ENCODE measurements at regions not wholly inside any gene's neighbourhood (a gene's known extent, or its start where the extent isn't known, plus 50 kb on each side); places are given as distances from the start of the nearest gene placed in this dataset.

DNA sequence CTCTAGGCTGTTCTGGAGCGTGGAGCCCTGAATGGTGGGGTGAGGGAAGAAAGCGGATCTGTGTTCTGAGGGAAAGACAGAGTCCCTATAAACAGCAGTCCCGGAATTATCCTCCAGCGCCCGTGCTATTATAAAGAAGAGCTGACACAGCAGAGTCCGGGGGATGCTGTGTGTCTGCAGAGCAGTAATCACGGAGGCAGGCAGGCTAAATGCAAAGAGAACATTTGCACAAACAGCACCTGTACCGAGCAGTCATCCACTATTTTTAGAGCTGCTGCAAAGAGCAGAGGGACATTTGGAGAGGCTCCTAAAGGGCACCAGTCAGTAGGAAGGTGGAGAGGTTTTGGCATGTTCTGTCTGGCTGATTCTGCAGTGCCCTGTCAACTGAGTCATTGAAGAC is 293.8 kb upstream of the SLC14A2 start:
- no peak for TF ChIP-seq POLR2AphosphoS5 (IDR thresholded peaks at IDR 0.05)
- no peak for TF ChIP-seq CTCF (IDR thresholded peaks at IDR 0.05)
- no peak for TF ChIP-seq POLR2A (IDR thresholded peaks at IDR 0.05)
- TF ChIP-seq EP300 (IDR thresholded peaks at IDR 0.05): no peak
- H3K36me3 ChIP-seq: no peaks in the 10 kb centered on the region
- 85 to 90% methylated on average over 8 of the region's 8 CpGs for WGBS, 2 donors
- no peak overlapping the region for H3K4me3 ChIP-seq
- H3K9me3 ChIP-seq: no peaks in the 10 kb centered on the region
- intact Hi-C loops (cut with DNase I): no loop called here
- H3K4me1 ChIP-seq: no peaks in the 10 kb centered on the region
- H3K27ac ChIP-seq: no peak overlapping the region
- no peak for DNase-seq
- no peaks in the 10 kb centered on the region for H3K27me3 ChIP-seq

- Histone ChIP-seq H3K4me1 (no peaks in the 10 kb centered on the region), H3K36me3 (no peaks in the 10 kb centered on the region), H3K27ac (no peak overlapping the region), H3K4me3 (no peak overlapping the region), H3K9me3 (no peaks in the 10 kb centered on the region), H3K27me3 (no peaks in the 10 kb centered on the region)
- TF ChIP-seq EP300 (IDR thresholded peaks at IDR 0.05) (no peak), POLR2A (IDR thresholded peaks at IDR 0.05) (no peak), POLR2AphosphoS5 (IDR thresholded peaks at IDR 0.05) (no peak), CTCF (IDR thresholded peaks at IDR 0.05) (no peak)
- no peak for DNase-seq
- WGBS, 2 donors: 90 to 92% methylated on average over 4 of the region's 4 CpGs
- intact Hi-C loops (cut with DNase I): no loop called here
These were observed 292.9 kb upstream of the SLC14A2 start for GRCh38 chr18:45322343-45322742.

DNA sequence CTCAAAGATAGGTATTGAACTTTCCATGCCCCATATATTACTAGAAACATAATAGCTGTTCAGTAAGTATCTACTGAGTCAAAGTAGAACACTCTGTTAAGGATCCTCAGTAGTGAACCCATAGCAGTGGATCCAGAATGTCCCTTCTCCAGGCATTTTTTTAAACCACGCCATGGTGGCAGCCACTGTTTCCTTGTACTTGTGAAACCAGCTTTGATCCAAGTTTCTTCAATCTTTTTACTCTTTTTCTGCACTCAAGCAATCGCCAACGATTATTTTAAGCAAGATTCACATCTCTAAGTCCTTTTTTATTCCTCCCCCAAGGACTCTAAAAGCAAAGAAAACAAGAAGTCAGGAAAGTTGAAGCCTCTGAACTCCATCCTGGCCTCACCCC is 291.2 kb upstream of the SLC14A2 start:
- Histone ChIP-seq H3K4me1 (no peaks in the 10 kb centered on the region), H3K27ac (peak overlapping the region in 1 of 4 donors; percentile 27), H3K27me3 (no peaks in the 10 kb centered on the region), H3K9me3 (no peaks in the 10 kb centered on the region), H3K4me3 (no peak overlapping the region), H3K36me3 (no peaks in the 10 kb centered on the region)
- TF ChIP-seq POLR2A (IDR thresholded peaks at IDR 0.05): no peak
- TF ChIP-seq CTCF (IDR thresholded peaks at IDR 0.05): no peak
- no peak for TF ChIP-seq POLR2AphosphoS5 (IDR thresholded peaks at IDR 0.05)
- TF ChIP-seq EP300 (IDR thresholded peaks at IDR 0.05): no peak
- intact Hi-C loops (cut with DNase I): no loop called here
- no peak for DNase-seq
- 83 to 94% methylated on average over 3 of the region's 3 CpGs for WGBS, 2 donors

DNA sequence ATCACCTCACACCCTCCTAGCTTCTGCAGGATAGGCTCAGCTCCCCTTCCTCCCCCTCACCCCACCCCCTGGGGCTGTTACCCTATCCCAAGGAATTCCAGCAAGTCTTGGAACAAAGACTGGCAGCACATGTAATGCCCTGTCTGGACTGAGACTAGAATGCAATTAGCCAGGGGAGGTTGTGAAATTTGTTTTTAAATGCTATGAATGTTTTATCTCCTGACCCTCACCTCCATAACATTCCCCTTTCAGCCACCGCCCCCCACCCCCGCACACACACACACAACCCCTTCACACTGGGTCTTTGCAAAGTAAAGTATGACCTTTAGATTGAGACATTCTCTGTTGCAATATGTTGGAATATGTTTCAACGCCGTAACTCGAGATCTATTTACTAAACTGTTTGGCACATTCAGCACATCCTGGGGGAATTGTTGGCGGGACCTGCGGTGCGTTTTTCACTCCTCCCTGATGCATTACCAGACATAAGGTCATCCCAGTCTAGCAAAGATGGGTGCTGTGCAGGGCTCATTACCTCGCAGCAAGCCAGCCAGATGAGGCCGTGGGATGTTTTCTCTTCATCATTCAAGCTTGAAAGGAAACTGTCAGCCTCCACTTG is 290.7 kb upstream of the SLC14A2 start:
- peak overlapping the region in 2 of 4 donors; percentile 23 to 27 for H3K27ac ChIP-seq

More for the DNA sequence above, 290.7 kb upstream of the SLC14A2 start:
- intact Hi-C loops (cut with DNase I): no loop called here
- Histone ChIP-seq H3K4me3 (no peak overlapping the region), H3K4me1 (no peaks in the 10 kb centered on the region), H3K9me3 (no peaks in the 10 kb centered on the region), H3K36me3 (no peaks in the 10 kb centered on the region), H3K27me3 (no peaks in the 10 kb centered on the region)
- WGBS, 2 donors: 78 to 82% methylated on average over 10 of the region's 10 CpGs
- DNase-seq: peak; percentile 84
- TF ChIP-seq POLR2A (IDR thresholded peaks at IDR 0.05) (no peak), POLR2AphosphoS5 (IDR thresholded peaks at IDR 0.05) (peak; percentile 16 to 63 (median 46)), EP300 (IDR thresholded peaks at IDR 0.05) (no peak), CTCF (IDR thresholded peaks at IDR 0.05) (no peak)
